ENCODE measurements at regions not wholly inside any gene's neighbourhood (a gene's known extent, or its start where the extent isn't known, plus 50 kb on each side); places are given as distances from the start of the nearest gene placed in this dataset.

DNA sequence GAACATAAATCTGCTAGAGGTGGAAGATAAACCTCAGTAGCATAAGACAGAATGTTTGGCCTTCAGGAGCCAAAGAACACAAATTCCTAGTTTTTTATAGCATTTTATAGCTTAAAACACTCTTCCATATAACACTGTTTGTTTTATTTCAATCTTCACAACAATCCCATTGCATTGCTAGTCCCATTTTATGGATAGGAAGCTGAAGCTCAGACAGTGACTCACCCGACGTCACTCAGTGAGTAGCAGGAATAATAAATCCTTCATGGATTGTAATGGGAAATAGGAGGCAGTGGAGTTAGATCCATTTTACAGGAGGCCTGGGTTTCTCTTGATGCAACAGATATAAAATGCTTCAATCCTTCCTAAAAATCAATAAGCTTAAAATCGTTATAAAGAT, 217.5 kb downstream of the RAB28 start:
- Histone ChIP-seq H2AFZ (ENCODE audit: low read length) (no peak overlapping the region), H3K9ac (replicated peaks in 1 of 4; ENCODE audit: extremely low read depth in 1 of 4, low read depth in 3 of 4, low read length in 3 of 4) (no peak overlapping the region), H2BK15ac (ENCODE audit: low read length) (no peak overlapping the region), H2BK12ac (ENCODE audit: low read depth, low read length) (no peak overlapping the region), H4K8ac (ENCODE audit: extremely low read depth, insufficient read depth, low read length) (no peak overlapping the region), H4K20me1 (replicated peaks in 1 of 2; ENCODE audit: control insufficient read depth in 1 of 2, insufficient read depth in 2 of 2, low read length in 2 of 2) (peaks cover 0 to 2% of the 10 kb centered on the region in 2 experiments), H3K4me1 (replicated peaks in 1 of 4; ENCODE audit: control insufficient read depth in 3 of 4, insufficient read depth in 4 of 4, low read length in 3 of 4) (peaks cover 0 to 15% (median 3%) of the 10 kb centered on the region in 4 experiments; a peak in 4 of 7 replicates), H3K23ac (ENCODE audit: insufficient read length) (no peak overlapping the region), H3K23me2 (ENCODE audit: low read depth, low read length) (no peaks in the 10 kb centered on the region), H3K9me3 (ENCODE audit: insufficient read depth in 2 of 2, low read depth in 1 of 2, low read length in 1 of 2) (no peaks in the 10 kb centered on the region), H2BK5ac (ENCODE audit: low read depth, low read length) (no peak overlapping the region), H3K4me2 (ENCODE audit: insufficient read depth in 1 of 2, low read depth in 2 of 2, low read length in 2 of 2) (no peak overlapping the region), H2BK20ac (ENCODE audit: low read length) (no peak overlapping the region), H4K91ac (replicated peaks; ENCODE audit: insufficient read length, low read length) (no peak overlapping the region), H3K36me3 (ENCODE audit: control insufficient read depth in 2 of 4, insufficient read depth in 4 of 4, low read length in 3 of 4) (no peaks in the 10 kb centered on the region), H3K4ac (replicated peaks; ENCODE audit: insufficient read length, low read depth, low read length) (no peak overlapping the region), H3K27ac (ENCODE audit: low read depth, low read length) (no peak overlapping the region), H3K4me3 (ENCODE audit: extremely low read depth in 1 of 4, insufficient read depth in 2 of 4, low read depth in 3 of 4, low read length in 4 of 4) (no peak overlapping the region), H3K14ac (ENCODE audit: insufficient read length) (no peak overlapping the region), H3K27me3 (replicated peaks in 1 of 4; ENCODE audit: control insufficient read depth in 3 of 4, extremely low read depth in 1 of 4, insufficient read depth in 3 of 4, low read length in 3 of 4) (peaks cover 0 to 1% (median 0%) of the 10 kb centered on the region in 4 experiments; a peak in 1 of 7 replicates), H2BK120ac (replicated peaks; ENCODE audit: low read depth, low read length) (no peak overlapping the region), H3K56ac (replicated peaks; ENCODE audit: insufficient read length, low read depth, low read length) (no peak overlapping the region), H3K79me1 (ENCODE audit: low read depth, low read length) (no peaks in the 10 kb centered on the region), H2AK5ac (ENCODE audit: low read depth, low read length) (no peak overlapping the region), H4K5ac (ENCODE audit: insufficient read length, low read depth, low read length) (no peak overlapping the region), H3K18ac (ENCODE audit: extremely low read depth, low read length) (no peak overlapping the region), H3K79me2 (ENCODE audit: control insufficient read depth in 1 of 2, insufficient read depth in 2 of 2, low read length in 2 of 2) (no peaks in the 10 kb centered on the region)
- DNase-seq (ENCODE audit: low read depth in 1 of 2, low spot score in 2 of 2) (no peak), FAIRE-seq (no peak)
- WGBS, 2 experiments (ENCODE audit: extremely low coverage in 1 of 2, insufficient coverage in 1 of 2, insufficient read length in 1 of 2, insufficient replicate concordance in 2 of 2, low coverage in 1 of 2, low lambda C conversion rate in 2 of 2, missing lambda C conversion rate in 1 of 2) = 91% methylated on average over 3 of the region's 3 CpGs; no CpG with 5 or more reads in 1 of the 2 experiments
- ChIA-PET POLR2A (ENCODE audit: partially characterized antibody) (no interaction called here), CTCF (ENCODE audit: partially characterized antibody) (interaction anchor here (0.6 to 1.3 kb wide), 3 partner anchors 11 to 165 kb away, joined by 3 to 4 read pairs (median 3); no protein-coding TSS in a partner anchor)
- TF ChIP-seq TAF1 (IDR thresholded peaks at IDR 0.05; ENCODE audit: low read depth, low read length) (no peak), PHF8 (conservative IDR thresholded peaks at IDR 0.05; ENCODE audit: low read depth, low read length) (no peak), CEBPB (IDR thresholded peaks at IDR 0.05; ENCODE audit: low read depth, low read length) (no peak), CBX8 (IDR thresholded peaks at IDR 0.05; ENCODE audit: borderline replicate concordance, low read depth, low read length) (no peak), CBX5 (IDR thresholded peaks at IDR 0.05; ENCODE audit: low read depth, low read length) (no peak), ATF3 (IDR thresholded peaks at IDR 0.05; ENCODE audit: insufficient read depth, low read depth, low read length) (no peak), BACH1 (IDR thresholded peaks at IDR 0.05; ENCODE audit: low read length) (no peak), KDM4A (IDR thresholded peaks at IDR 0.05; ENCODE audit: low read depth, low read length, severe bottlenecking) (no peak), BRCA1 (IDR thresholded peaks at IDR 0.05; ENCODE audit: low read depth, low read length) (no peak), JUN (IDR thresholded peaks at IDR 0.05; ENCODE audit: low read depth, low read length) (no peak), HDAC6 (IDR thresholded peaks at IDR 0.05; ENCODE audit: low read depth, low read length) (no peak), SIRT6 (IDR thresholded peaks at IDR 0.05; ENCODE audit: low read length) (no peak), TEAD4 (IDR thresholded peaks at IDR 0.05; ENCODE audit: low read depth, low read length) (no peak), SAP30 (IDR thresholded peaks at IDR 0.05; ENCODE audit: insufficient read depth, insufficient replicate concordance, low read length) (no peak), YY1 (IDR thresholded peaks at IDR 0.05; ENCODE audit: low read depth, low read length) (no peak)
